ENCODE measurements at regions not wholly inside any gene's neighbourhood (a gene's known extent, or its start where the extent isn't known, plus 50 kb on each side); places are given as distances from the start of the nearest gene placed in this dataset.

DNA sequence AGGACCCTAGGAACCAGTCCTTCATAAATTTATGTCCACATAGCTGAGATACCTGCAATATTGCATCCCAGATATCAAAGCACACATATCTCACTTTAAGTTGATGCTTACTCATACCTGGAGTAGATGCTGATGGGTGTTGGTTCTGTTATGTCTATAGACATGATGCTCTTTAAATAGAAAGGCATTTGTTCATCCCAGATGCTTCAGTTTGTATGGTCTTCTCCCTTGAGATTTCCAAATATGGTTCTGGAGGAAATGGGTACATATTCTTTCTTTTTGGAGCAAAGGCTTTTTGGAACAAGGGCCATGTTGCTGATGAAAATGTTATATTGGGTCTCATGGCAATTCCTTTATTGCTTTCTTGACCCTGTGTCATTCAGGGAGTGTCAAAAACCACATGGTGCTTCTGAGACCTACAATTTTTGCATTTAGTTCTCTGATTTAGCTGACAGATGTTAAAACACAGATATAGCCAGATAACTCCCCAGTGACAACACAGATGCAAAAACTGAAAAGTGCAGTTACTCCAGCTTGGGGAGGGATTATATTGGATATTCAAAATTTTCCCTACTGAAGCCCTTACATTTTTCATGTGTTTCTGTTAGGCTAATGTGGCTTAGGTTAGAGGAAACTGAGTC lies 211.4 kb downstream of the KCNRG start:
- DNase-seq: no peak
- Histone ChIP-seq H3K9me3 (no peaks in the 10 kb centered on the region), H3K27me3 (replicated peaks in 1 of 7) (no peaks in the 10 kb centered on the region), H3K27ac (no peak overlapping the region), H3K4me3 (no peak overlapping the region), H3K4me1 (peaks cover 0 to 54% (median 22%) of the 10 kb centered on the region in 6 donors), H3K36me3 (no peaks in the 10 kb centered on the region)
- intact Hi-C loops (cut with DNase I; ENCODE audit: low total_unique reads): no loop called here
- TF ChIP-seq POLR2AphosphoS5 (IDR thresholded peaks at IDR 0.05): no peak
- no peak for TF ChIP-seq POLR2A (IDR thresholded peaks at IDR 0.05)
- TF ChIP-seq, protein P1, sequence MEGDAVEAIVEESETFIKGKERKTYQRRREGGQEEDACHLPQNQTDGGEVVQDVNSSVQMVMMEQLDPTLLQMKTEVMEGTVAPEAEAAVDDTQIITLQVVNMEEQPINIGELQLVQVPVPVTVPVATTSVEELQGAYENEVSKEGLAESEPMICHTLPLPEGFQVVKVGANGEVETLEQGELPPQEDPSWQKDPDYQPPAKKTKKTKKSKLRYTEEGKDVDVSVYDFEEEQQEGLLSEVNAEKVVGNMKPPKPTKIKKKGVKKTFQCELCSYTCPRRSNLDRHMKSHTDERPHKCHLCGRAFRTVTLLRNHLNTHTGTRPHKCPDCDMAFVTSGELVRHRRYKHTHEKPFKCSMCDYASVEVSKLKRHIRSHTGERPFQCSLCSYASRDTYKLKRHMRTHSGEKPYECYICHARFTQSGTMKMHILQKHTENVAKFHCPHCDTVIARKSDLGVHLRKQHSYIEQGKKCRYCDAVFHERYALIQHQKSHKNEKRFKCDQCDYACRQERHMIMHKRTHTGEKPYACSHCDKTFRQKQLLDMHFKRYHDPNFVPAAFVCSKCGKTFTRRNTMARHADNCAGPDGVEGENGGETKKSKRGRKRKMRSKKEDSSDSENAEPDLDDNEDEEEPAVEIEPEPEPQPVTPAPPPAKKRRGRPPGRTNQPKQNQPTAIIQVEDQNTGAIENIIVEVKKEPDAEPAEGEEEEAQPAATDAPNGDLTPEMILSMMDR (IDR thresholded peaks at IDR 0.05 in 8 of 11, conservative IDR thresholded peaks at IDR 0.05 in 3 of 11): no peak

DNA sequence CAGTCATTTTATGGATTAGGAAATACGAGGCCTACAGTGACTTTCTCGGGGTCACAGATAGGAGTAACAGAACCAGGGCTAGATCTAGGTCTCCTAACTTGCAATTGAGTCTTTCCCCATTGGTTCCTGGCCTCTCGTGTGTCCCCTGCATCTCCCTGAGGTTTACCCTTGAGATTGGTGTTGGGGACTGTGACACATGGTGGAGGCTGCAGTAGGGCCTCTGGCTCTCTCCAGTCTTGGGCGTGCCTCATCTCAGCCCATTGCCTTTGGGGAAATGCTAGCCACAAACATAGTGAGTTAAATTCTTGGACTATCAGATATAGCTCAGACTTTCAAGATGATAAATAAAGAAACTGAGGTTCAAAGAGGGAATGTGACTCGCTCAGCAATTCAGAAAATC lies 212.1 kb downstream of the KCNRG start:
- 81 to 90% (median 82%) methylated on average over 5 of the region's 5 CpGs for WGBS, 5 donors
- no peaks in the 10 kb centered on the region for H3K36me3 ChIP-seq
- intact Hi-C loops (cut with DNase I; ENCODE audit: low total_unique reads): no loop called here
- no peak for DNase-seq
- no peak overlapping the region for H3K27ac ChIP-seq
- H3K4me3 ChIP-seq: no peak overlapping the region
- no peak for TF ChIP-seq POLR2A (IDR thresholded peaks at IDR 0.05)
- TF ChIP-seq, protein P1 (IDR thresholded peaks at IDR 0.05 in 8 of 11, conservative IDR thresholded peaks at IDR 0.05 in 3 of 11): no peak
- TF ChIP-seq POLR2AphosphoS5 (IDR thresholded peaks at IDR 0.05): no peak
- peaks cover 0 to under 1% (median 0%) of the 10 kb centered on the region in 8 donors for H3K9me3 ChIP-seq
- H3K27me3 ChIP-seq (replicated peaks in 1 of 7): no peaks in the 10 kb centered on the region
- H3K4me1 ChIP-seq: peaks cover 0 to 47% (median 19%) of the 10 kb centered on the region in 6 donors

DNA sequence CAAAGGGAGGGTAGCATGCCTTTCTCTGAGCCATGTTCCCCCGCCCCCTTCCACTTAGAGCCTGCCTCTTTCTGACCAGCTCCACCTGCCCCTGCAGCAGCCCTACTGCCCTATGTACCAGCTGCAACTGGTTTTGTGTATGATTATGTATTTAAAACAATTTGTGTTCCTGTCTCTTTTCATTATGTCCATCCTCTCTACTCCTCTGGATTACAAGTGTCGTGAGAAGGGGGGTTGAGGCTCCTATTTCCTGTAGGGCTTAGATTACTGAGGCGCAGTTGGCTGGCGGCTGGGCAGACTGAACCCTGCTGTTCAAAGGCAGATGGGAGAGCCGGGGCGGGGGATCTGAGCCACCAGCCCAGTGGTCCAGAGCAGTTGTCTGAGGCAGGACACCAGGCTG lies 213.3 kb downstream of the KCNRG start:
- Histone ChIP-seq H3K4me1 (peaks cover 0 to 35% (median 15%) of the 10 kb centered on the region in 6 donors), H3K9me3 (peaks cover 0 to 11% (median 2%) of the 10 kb centered on the region in 8 donors), H3K36me3 (no peaks in the 10 kb centered on the region), H3K27ac (no peak overlapping the region), H3K27me3 (replicated peaks in 1 of 7) (no peaks in the 10 kb centered on the region), H3K4me3 (no peak overlapping the region)
- 80 to 92% (median 85%) methylated on average over 6 of the region's 6 CpGs for WGBS, 5 donors
- intact Hi-C loops (cut with DNase I; ENCODE audit: low total_unique reads): no loop called here
- no peak for DNase-seq
- TF ChIP-seq POLR2A (IDR thresholded peaks at IDR 0.05) (no peak), POLR2AphosphoS5 (IDR thresholded peaks at IDR 0.05) (no peak)
- TF ChIP-seq, protein P1 (IDR thresholded peaks at IDR 0.05 in 8 of 11, conservative IDR thresholded peaks at IDR 0.05 in 3 of 11): no peak

DNA sequence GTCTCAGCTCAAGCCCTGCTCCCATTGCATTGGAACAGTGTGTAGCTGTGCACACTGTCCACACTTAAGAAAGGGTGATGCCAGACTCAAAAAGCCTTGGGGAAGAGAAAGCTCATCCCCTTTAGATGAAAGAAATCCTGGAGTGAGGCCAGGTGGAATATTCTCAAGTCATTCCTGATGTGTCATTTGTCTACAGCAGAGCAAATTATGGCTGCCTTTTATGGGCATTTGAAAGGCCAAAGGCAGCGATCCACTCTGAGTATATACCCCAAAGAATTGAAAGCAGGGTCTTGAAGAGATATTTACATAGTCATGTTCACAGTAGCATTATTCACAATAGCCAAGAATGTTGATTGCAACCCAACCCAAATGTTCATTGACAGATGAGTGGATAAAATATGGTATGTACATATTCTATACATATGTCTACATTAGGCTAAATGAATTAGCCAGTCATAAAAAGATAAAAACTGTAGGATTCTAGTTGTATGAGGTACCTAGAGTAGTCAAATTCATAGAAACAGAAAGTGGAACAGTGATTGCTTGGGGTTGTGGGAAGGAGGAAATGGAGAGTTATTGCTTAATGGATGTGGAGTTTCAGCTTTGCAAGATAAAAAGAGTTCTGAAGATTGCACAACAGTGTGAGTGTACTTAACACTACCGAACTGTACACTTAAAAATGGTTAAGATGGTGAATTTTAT lies 214.9 kb downstream of the KCNRG start:
- Histone ChIP-seq H3K27me3 (replicated peaks in 1 of 7) (no peaks in the 10 kb centered on the region), H3K9me3 (peaks cover 0 to 17% (median 5%) of the 10 kb centered on the region in 8 donors), H3K36me3 (no peaks in the 10 kb centered on the region), H3K4me3 (no peak overlapping the region), H3K4me1 (peaks cover 0 to 24% (median 15%) of the 10 kb centered on the region in 6 donors), H3K27ac (peak overlapping the region in 7 of 8 donors; percentile 35 to 81 (median 66))
- DNase-seq: no peak
- intact Hi-C loops (cut with DNase I; ENCODE audit: low total_unique reads): no loop called here
- TF ChIP-seq POLR2A (IDR thresholded peaks at IDR 0.05) (no peak), POLR2AphosphoS5 (IDR thresholded peaks at IDR 0.05) (no peak)
- TF ChIP-seq, protein P1 (IDR thresholded peaks at IDR 0.05 in 8 of 11, conservative IDR thresholded peaks at IDR 0.05 in 3 of 11): no peak
- WGBS, 5 donors: 53 to 63% (median 54%) methylated on average over 2 of the region's 2 CpGs
